HG03439 (cell line): ENCODE measurements at regions not wholly inside any gene's neighbourhood (a gene's known extent, or its start where the extent isn't known, plus 50 kb on each side); places are given as distances from the start of the nearest gene placed in this dataset.

ENCODE experiments used
- ATAC-seq: cut with Tn5 transposase; IDR thresholded peaks from one replicate; pipeline ENCODE4 v1.9.1; 2021; ENCODE audit warnings: mild to moderate bottlenecking, moderate library complexity; ENCODE audit not compliant: unreplicated experiment

DNA sequence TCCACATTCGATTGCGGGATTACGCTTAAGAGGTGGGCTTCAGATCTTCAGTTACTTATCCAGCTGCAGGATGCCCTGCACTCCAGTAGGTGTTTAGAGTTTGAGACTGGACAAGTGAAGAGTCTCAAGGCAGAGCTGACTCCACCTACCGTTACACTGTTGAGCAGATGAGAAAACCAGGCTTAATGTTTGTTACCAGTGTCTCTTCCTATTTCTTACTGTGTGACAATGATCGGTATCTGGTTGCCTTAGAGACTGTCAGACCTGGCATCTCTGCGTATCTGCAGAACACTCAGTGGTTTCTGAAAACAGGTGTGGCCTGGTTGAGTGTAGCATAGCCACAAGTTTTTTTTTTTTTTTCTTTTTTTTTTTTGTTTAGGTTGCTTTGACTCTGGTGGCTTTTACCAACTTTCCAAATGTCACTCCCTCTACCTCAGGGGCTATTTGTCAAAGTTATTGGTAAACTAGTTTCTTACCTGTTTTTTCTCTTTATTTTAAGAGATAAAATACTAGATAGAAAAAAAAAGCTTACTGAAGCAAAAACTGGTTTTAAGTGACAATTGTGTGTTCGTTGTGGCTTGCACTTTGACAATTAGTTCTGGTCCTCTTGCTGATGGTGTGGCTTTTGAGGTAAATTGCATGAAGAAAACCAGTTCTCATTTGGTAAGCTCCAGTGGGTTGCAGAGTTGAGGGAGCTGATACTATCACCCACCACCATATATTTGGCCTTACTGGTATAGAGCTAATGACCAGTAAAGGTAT, 284.8 kb downstream of the ETS1 start:
- peak; percentile 69 for ATAC-seq

GRCh38 chr11:128301756-128302155, 285.6 kb downstream of the ETS1 start:
- no peak for ATAC-seq

GRCh38 chr11:128300785-128301184, 286.6 kb downstream of the ETS1 start:
- ATAC-seq = no peak

DNA sequence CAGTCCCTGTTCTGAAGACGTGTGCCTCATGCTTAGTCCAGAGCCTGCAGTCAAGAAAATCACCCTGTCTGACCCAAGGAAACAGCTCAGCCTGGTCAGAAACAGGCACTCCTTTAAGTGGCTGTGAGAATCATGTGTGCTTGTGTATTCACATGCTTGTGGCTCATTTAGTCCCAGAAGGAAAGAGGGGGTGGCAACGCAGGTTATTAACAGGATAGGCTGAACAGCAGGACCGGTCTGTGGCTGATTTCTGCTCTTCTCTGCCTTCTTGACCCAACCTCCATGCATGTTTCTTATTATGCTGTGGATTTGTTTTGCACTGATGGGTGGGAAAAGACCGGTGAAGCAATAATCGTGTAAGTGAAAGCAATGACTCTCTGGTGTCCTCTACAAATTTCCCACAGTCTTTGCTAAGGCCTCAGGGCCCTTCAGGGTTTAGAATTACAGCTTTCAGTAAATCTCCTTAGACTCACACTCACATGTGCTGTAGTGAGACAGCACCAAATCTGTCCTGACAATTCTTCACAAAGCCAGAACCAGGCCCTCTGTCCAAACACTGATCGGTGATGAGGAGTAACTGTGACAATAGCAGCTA, 288.1 kb downstream of the ETS1 start:
- no peak for ATAC-seq

DNA sequence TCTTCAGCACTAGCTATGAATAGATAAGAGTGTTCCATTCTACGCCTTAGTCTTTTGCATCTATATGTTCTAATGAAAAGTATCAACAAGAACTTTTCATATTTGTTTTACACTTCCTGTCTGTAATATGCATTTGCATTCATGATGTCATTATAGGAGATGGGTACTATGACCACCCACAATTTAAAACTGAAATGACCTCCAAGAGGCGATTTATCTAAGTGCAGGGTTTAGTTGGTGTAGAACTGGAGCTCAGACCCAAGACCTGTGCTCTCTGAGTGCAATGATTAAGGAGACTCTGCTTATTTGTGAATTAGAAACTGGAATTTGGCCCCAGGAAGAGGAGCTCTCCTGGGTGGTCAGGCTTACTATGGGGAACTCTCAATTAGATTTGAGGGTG, 289.1 kb downstream of the ETS1 start:
- ATAC-seq = no peak

- ATAC-seq = no peak
Measured at GRCh38 chr11:128297805-128298204, 289.6 kb downstream of the ETS1 start.

DNA sequence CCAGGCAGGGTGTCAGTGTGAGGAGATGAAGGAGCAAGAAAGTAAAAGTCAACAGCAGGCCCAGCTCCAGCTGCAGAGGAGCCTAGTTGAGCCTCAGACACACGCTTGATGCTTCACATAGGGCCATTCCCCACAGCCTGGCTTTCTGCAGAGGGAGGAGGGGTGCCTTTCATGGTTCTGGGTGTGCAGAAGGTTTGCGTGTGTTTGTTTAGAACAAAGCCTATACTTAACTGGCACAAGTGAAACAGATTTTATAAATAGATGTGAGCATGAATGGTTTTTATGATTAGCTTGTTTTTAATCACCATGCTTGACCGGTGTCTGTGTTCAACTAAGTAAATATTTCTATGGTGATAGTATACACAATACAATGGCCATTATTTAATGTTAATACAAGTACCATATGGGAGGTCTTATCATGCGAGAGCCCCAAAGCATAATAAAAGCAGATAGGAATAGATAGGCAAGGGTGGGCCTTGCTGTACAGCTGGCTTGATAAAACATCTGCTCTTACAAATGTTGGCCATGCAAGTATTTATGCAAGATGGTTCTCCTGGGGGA, 290.2 kb downstream of the ETS1 start:
- ATAC-seq = peak; percentile 42

GRCh38 chr11:128294671-128295050, 292.7 kb downstream of the ETS1 start:
- ATAC-seq = no peak

DNA sequence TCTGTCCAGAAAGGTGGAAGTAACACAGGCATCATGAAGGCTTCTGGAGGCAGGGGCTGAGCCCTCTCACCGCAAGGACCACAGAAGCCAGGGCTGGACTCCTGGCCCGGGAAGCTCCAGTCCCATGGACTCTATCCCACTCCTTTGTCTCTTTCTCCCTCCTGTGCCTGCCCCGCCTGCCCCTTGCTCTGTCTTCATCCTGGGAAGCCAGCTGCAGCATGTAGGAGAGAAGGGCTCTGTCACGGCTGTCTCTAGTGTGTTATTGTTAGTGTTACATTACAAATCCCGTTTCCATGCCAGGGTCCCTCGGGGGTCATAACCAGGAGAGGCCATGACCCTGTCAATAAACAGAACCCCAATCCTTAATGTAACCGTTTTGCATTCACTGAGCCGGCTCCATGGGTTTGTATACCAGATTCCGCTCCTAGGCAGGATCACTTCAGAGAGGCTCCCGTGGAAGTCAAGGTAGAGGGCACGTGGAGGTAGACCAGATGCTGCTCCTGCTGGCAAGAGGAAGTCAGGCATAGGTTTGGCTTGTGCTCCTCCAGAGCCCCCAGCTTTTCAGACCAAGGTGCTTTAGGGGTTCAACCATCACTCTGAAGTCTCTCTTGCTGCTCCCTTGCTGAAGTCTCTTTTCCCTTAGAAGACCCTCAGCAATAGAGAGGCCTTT, 293.2 kb downstream of the ETS1 start:
- ATAC-seq = no peak

DNA sequence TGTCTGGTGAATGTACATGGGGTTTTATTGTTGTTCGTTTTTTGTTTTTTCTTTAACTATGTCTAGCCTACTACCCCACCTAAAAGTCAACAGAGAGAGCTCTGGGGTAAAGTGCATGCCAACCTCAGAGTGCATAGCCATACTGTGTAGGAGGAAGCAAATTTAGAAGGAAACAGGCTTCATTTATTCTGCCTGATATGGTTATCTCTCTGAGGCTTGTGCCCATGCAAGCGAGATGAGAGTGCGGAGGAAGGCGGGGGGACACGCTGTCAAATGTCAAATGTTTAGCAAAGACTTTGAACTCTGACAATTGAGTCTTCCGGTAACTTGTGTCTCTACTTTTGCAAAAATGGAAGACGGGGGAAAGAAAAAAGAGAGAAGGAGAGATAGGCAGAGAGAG, 295.5 kb downstream of the ETS1 start:
- no peak for ATAC-seq

DNA sequence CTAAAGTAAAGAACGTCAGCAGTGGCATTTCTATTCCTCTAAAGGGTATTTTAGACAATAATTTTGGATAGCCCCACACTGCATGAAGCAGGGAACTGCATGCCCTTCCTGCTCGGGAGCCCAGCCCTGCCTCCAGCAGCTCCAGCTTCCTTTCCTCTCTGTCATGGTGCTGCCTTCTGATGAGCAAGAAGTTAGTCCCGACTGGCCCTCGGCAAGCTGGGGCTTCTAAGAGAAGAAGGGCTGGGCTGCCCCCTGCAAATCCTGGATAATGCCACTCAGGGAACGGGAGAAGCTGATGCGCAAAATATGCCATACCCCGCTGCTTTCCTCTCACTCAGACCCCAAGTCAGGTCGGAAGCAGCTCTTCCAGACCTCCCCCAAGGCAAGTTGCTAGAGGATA, 296.4 kb downstream of the ETS1 start:
- ATAC-seq = no peak

- ATAC-seq = peak; percentile 82
Measured at GRCh38 chr11:128290106-128290840, 297.1 kb downstream of the ETS1 start.

DNA sequence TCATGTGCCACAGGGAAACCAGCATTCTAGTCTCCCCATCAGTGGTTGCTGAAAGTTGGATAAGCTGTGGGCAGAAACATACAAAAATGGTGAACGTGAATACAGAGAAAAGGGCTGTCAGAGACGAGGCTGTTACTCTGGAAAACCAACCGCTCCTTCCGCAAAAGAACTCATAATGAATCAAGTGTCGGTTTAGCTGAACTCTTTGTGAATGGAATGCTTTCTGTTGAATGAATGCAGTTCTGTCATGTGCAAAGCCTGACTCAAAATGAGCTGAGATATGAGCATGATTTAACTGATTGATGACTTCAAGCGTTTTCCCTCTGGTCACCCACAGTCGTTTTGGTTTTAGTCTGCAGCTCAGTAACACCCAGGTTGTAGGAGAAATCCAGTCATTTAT, 298.3 kb downstream of the ETS1 start:
- ATAC-seq = no peak

- ATAC-seq = no peak
Measured at GRCh38 chr11:128288368-128288767, 299.0 kb downstream of the ETS1 start.

- ATAC-seq = no peak
Measured at GRCh38 chr11:128285321-128285720, 302.0 kb downstream of the ETS1 start.

GRCh38 chr11:128284634-128285033, 302.7 kb downstream of the ETS1 start:
- ATAC-seq = no peak

GRCh38 chr11:128283451-128283850, 303.9 kb downstream of the ETS1 start:
- ATAC-seq = no peak

DNA sequence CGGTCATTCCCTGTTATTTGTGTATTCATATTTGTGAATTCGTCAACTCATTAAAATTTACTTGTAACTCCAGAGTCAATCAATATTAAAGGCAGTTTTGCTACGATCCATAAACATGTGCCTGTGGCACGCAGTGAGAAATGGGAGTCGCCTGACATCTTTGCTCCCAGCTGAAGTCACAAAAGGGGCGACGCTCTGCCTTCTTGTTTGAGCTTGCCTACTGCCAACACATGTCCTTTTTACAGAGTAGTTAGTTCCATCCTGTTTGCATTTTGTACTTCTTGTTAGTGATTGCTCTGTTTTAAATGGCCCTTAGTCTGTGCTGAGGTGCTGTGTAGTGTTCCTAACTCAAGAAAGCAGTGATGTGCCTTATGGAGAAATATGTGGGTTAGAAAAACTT, 305.3 kb downstream of the ETS1 start:
- no peak for ATAC-seq

GRCh38 chr11:128279866-128280265, 307.5 kb downstream of the ETS1 start:
- no peak for ATAC-seq

GRCh38 chr11:128273736-128274135, 313.6 kb downstream of the ETS1 start:
- no peak for ATAC-seq

- ATAC-seq = no peak
Measured at GRCh38 chr11:128271401-128271800, 316.0 kb downstream of the ETS1 start.
